ENCODE measurements at regions not wholly inside any gene's neighbourhood (a gene's known extent, or its start where the extent isn't known, plus 50 kb on each side); places are given as distances from the start of the nearest gene placed in this dataset.

DNA sequence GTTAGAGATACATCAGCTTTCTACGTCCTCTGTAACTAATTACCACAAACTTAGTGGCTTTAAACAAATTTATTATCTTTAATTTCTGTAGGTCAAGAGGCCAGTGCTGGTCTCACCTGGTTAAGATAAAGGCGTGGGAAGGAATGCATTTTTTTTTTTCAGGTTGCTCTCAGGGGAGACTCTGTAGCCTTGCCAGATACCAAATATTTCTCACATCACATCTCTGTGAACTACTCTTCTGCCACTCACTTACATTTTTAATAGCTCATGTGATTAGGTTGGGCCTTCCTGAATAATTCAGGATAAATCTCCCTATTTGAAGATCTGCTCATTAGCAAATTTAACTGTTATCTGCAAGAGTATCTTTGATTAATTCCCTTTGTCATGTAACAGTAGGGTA, 214.6 kb downstream of the CBLN2 start:
- no peak for TF ChIP-seq CTCF (conservative IDR thresholded peaks at IDR 0.05; ENCODE audit: low read depth, low read length)
- no peak for DNase-seq (ENCODE audit: low read depth)

DNA sequence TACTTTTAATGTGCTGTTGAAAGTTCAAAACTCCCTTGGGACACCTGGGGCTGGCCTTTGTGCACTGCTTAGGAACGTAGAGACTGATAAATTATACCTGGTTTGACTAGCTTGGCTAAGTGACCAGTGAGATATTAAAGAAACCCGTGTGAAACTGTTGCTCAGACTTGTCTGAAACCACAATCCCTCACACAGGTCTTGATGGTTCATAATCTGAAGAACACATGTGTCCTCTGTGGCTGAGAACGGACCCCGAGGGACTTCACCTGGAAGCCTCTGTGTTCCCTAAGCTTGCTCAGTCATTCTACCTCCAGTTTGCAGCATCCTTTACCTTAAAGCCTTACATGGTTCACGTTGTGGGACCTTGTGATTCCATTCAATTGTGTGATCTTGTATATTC, 218.8 kb downstream of the CBLN2 start:
- no peak for TF ChIP-seq CTCF (conservative IDR thresholded peaks at IDR 0.05; ENCODE audit: low read depth, low read length)
- DNase-seq (ENCODE audit: low read depth) = no peak
- no peak overlapping the region for H3K4me3 ChIP-seq (ENCODE audit: low read depth, low read length)

More for the DNA sequence above, 214.6 kb downstream of the CBLN2 start:
- H3K4me3 ChIP-seq (ENCODE audit: low read depth, low read length) = no peak overlapping the region

DNA sequence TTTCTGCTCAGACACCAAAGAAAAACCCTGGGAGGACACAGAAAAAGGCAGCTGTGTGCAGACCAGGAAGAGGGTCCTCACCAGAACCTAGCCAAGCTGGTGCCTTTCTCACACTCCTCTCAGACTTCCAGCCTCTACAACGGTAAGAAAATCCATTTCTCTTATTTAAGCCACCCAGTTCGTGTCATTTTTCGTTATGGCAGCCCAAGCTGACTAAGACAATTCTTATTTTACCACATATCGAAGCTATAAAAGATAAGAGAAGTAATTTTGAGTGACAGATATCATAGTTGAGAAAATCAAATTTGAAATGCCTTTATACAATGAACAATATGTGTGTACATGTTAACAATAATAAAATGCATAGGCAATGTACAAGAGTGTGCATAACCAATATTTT, 219.5 kb downstream of the CBLN2 start:
- no peak for TF ChIP-seq CTCF (conservative IDR thresholded peaks at IDR 0.05; ENCODE audit: low read depth, low read length)
- H3K4me3 ChIP-seq (ENCODE audit: low read depth, low read length) = no peak overlapping the region
- no peak for DNase-seq (ENCODE audit: low read depth)

DNA sequence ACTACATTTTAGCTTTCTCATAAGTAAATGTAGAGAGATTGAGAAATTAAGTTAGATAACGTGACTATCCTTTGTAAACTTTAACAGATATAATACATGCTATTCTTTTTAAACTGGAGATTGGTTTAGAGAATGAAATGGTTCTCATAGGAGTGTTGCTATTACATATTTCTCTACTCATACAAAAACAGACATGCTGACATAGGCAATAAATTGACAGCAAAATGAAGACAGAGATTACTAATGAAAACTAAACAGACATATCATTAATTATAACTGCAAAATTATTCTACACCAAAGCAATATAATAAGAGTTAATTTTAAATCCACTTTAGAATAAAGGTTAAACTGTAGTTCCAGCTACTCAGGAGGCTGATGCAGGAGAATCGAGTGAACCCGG, 227.6 kb downstream of the CBLN2 start:
- no peak for TF ChIP-seq CTCF (conservative IDR thresholded peaks at IDR 0.05; ENCODE audit: low read depth, low read length)

DNA sequence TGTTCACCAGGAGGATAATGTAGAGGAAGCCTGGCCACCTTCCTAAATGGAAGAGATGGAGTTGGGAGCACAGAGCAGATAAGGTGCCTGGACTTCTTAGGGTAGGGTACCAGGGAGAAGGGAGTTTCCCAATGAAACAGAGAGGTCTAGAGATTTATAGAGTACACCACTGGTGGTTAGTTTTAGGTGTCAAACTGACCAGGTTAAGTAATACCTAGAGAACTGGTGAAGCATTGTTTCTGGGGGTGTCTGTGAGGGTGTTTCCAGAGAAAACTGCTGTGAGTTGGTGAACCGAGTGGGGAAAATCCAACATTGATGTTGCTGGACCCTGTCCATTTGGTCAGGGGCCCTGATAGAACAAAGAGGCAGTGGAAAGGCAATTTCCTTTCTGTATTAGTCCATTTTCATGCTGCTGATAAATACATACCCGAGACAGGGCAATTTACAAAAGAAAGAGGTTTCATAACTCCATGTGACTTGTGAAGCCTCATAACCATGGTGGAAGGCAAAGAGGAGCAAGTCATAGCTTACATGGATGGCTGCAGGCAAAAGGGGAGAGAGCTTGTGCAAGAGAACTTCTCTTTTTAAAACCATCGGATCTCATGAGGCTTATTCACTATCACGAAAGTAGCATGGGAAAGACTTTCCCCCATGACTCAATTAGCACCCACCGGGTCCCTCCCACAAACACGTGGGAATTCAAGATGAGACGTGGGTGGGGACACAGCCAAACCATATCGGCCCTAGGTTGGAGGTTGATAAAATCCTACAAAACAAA, 260.8 kb downstream of the CBLN2 start:
- TF ChIP-seq CTCF (conservative IDR thresholded peaks at IDR 0.05; ENCODE audit: low read depth, low read length) = no peak
- no peak overlapping the region for H3K4me3 ChIP-seq (ENCODE audit: low read depth, low read length)
- no peak for DNase-seq (ENCODE audit: low read depth)

More for the DNA sequence above, 227.6 kb downstream of the CBLN2 start:
- H3K4me3 ChIP-seq (ENCODE audit: low read depth, low read length) = no peak overlapping the region
- no peak for DNase-seq (ENCODE audit: low read depth)

DNA sequence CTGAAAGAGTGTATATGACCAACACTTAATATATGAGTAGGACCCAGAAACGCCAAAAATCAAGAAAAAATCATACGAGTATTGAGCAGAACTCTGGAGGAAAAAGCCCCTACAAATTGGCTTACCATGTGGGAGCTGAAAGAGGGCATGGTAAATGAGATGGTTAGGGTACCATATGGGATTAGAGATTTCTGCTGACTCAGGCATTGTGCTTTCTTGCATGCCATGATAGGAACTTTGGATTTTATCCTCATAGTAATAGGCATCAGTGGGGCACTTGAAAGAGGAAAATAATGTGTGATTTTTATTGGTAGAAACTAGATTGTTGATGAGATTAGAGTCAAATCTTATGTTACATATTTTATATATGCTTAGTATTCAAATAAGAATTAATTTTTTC, 271.1 kb downstream of the CBLN2 start:
- H3K4me3 ChIP-seq (ENCODE audit: low read depth, low read length) = no peak overlapping the region
- no peak for TF ChIP-seq CTCF (conservative IDR thresholded peaks at IDR 0.05; ENCODE audit: low read depth, low read length)
- DNase-seq (ENCODE audit: low read depth) = no peak

GRCh38 chr18:72261590-72261989, 282.6 kb downstream of the CBLN2 start:
- no peak for TF ChIP-seq CTCF (conservative IDR thresholded peaks at IDR 0.05; ENCODE audit: low read depth, low read length)
- peak; percentile 5 for DNase-seq (ENCODE audit: low read depth)
- H3K4me3 ChIP-seq (ENCODE audit: low read depth, low read length) = no peak overlapping the region

All from choroid plexus epithelial cell (primary cell).